GM23338 (cell line): ENCODE measurements at regions not wholly inside any gene's neighbourhood (a gene's known extent, or its start where the extent isn't known, plus 50 kb on each side); places are given as distances from the start of the nearest gene placed in this dataset.

Source experiments
- CTCF ChIP-seq, 2 experiments: fragments of 200-600 bp in 1 of 2; sonication (generic) in 1 of 2; conservative IDR thresholded peaks; 2 replicates each; pipeline versions ENCODE4 v1.5.1 to v1.6.1; 2016 to 2017; ENCODE audit warnings: antibody characterized with exemption in 2 of 2, low read depth in 2 of 2, mild to moderate bottlenecking in 2 of 2, moderate library complexity in 1 of 2
- EZH2 ChIP-seq: fragments of 200-600 bp; sonication (generic); IDR thresholded peaks from one replicate; pipeline ENCODE4 v1.8.0; 2017; ENCODE audit warnings: antibody characterized with exemption, mild to moderate bottlenecking, low read depth; ENCODE audit not compliant: unreplicated experiment
- EZH2phosphoT487 ChIP-seq: fragments of 200-600 bp; sonication (generic); IDR thresholded peaks from one replicate; pipeline ENCODE4 v1.8.1; 2018; ENCODE audit warnings: antibody characterized with exemption; ENCODE audit not compliant: unreplicated experiment
- NANOG ChIP-seq: IDR thresholded peaks from 2 replicates; pipeline ENCODE4 v1.6.1; 2016; ENCODE audit warnings: antibody characterized with exemption, borderline replicate concordance
- POLR2AphosphoS5 ChIP-seq: IDR thresholded peaks from 2 replicates; pipeline ENCODE4 v1.6.1; 2016; ENCODE audit warnings: antibody characterized with exemption, low read depth

- TF ChIP-seq CTCF (conservative IDR thresholded peaks at IDR 0.05; ENCODE audit: low read depth in 2 of 2) (no peak), EZH2 (no peak), POLR2AphosphoS5 (no peak), EZH2phosphoT487 (no peak), NANOG (no peak)
These were observed 145.3 kb downstream of the SEC16B start for GRCh38 chr1:177824508-177824982.
